HG03064 (cell line): ENCODE measurements at regions not wholly inside any gene's neighbourhood (a gene's known extent, or its start where the extent isn't known, plus 50 kb on each side); places are given as distances from the start of the nearest gene placed in this dataset.

ENCODE experiments used
- ATAC-seq: cut with Tn5 transposase; IDR thresholded peaks from one replicate; pipeline ENCODE4 v1.9.1; 2021; ENCODE audit warnings: low read depth; ENCODE audit not compliant: unreplicated experiment

- no peak for ATAC-seq
Observed at GRCh38 chr1:188425687-188426086, 1596.9 kb downstream of the PLA2G4A start.

GRCh38 chr1:188426561-188426960, 1597.8 kb downstream of the PLA2G4A start:
- ATAC-seq: no peak

GRCh38 chr1:188427642-188428041, 1598.9 kb downstream of the PLA2G4A start:
- no peak for ATAC-seq

GRCh38 chr1:188429386-188429785, 1600.6 kb downstream of the PLA2G4A start:
- no peak for ATAC-seq

GRCh38 chr1:188432427-188432826, 1603.7 kb downstream of the PLA2G4A start:
- no peak for ATAC-seq

GRCh38 chr1:188433425-188433824, 1604.7 kb downstream of the PLA2G4A start:
- ATAC-seq: no peak

GRCh38 chr1:188444526-188444925, 1615.8 kb downstream of the PLA2G4A start:
- ATAC-seq: no peak

GRCh38 chr1:188462837-188463236, 1634.1 kb downstream of the PLA2G4A start:
- ATAC-seq: no peak

- no peak for ATAC-seq
Observed at GRCh38 chr1:188463919-188464318, 1635.2 kb downstream of the PLA2G4A start.

- ATAC-seq: no peak
Observed at GRCh38 chr1:188466539-188466938, 1637.8 kb downstream of the PLA2G4A start.

GRCh38 chr1:188476606-188477005, 1647.9 kb downstream of the PLA2G4A start:
- no peak for ATAC-seq

GRCh38 chr1:188489336-188490112, 1660.8 kb downstream of the PLA2G4A start:
- no peak for ATAC-seq

GRCh38 chr1:188496506-188496905, 1667.8 kb downstream of the PLA2G4A start:
- no peak for ATAC-seq

GRCh38 chr1:188497020-188497419, 1668.3 kb downstream of the PLA2G4A start:
- ATAC-seq: no peak

- no peak for ATAC-seq
Observed at GRCh38 chr1:188499690-188500089, 1670.9 kb downstream of the PLA2G4A start.

- ATAC-seq: no peak
Observed at GRCh38 chr1:188514917-188515316, 1686.2 kb downstream of the PLA2G4A start.

GRCh38 chr1:188517139-188517538, 1688.4 kb downstream of the PLA2G4A start:
- ATAC-seq: no peak

GRCh38 chr1:188551176-188551575, 1722.4 kb downstream of the PLA2G4A start:
- ATAC-seq: no peak

- no peak for ATAC-seq
Observed at GRCh38 chr1:188557053-188557452, 1728.3 kb downstream of the PLA2G4A start.

GRCh38 chr1:188582911-188583532, 1754.3 kb downstream of the PLA2G4A start:
- ATAC-seq: no peak

GRCh38 chr1:188584119-188584518, 1755.4 kb downstream of the PLA2G4A start:
- no peak for ATAC-seq

- no peak for ATAC-seq
Observed at GRCh38 chr1:188590641-188591040, 1761.9 kb downstream of the PLA2G4A start.
